ENCODE measurements at regions not wholly inside any gene's neighbourhood (a gene's known extent, or its start where the extent isn't known, plus 50 kb on each side); places are given as distances from the start of the nearest gene placed in this dataset.

GRCh38 chr5:173474881-173475287, 141.6 kb downstream of the BOD1 start:
- H4K91ac ChIP-seq (replicated peaks; ENCODE audit: insufficient read length, low read length), result no peak overlapping the region
- H3K23ac ChIP-seq (ENCODE audit: insufficient read length), result no peak overlapping the region
- H3K14ac ChIP-seq (ENCODE audit: insufficient read length), result no peak overlapping the region
- H2BK5ac ChIP-seq (ENCODE audit: low read depth, low read length), result no peak overlapping the region
- H3K4me2 ChIP-seq (ENCODE audit: insufficient read depth in 1 of 2, low read depth in 2 of 2, low read length in 2 of 2), result no peak overlapping the region
- no peak overlapping the region for H2BK20ac ChIP-seq (ENCODE audit: low read length)
- POLR2A ChIA-PET (ENCODE audit: partially characterized antibody), result interaction anchor here (0.9 kb wide), 1 partner anchor 64 kb away, joined by 3 read pairs; no protein-coding TSS in a partner anchor
- no peak for DNase-seq (ENCODE audit: low read depth in 1 of 2, low spot score in 2 of 2)
- 88% methylated on average over 5 of the region's 5 CpGs; no CpG with 5 or more reads in 1 of the 2 experiments for WGBS, 2 experiments (ENCODE audit: extremely low coverage in 1 of 2, insufficient coverage in 1 of 2, insufficient read length in 1 of 2, insufficient replicate concordance in 2 of 2, low coverage in 1 of 2, low lambda C conversion rate in 2 of 2, missing lambda C conversion rate in 1 of 2)
- CTCF ChIA-PET (ENCODE audit: partially characterized antibody), result interaction anchor here (1.3 to 2.0 kb wide), 3 partner anchors 10 to 107 kb away, joined by 4 to 7 read pairs (median 4); no protein-coding TSS in a partner anchor
- TF ChIP-seq SP2 (IDR thresholded peaks at IDR 0.05; ENCODE audit: low read length), result no peak
- H4K8ac ChIP-seq (ENCODE audit: extremely low read depth, insufficient read depth, low read length), result no peak overlapping the region
- no peak overlapping the region for H2AK5ac ChIP-seq (ENCODE audit: low read depth, low read length)
- no peak overlapping the region for H3K27ac ChIP-seq (ENCODE audit: low read depth, low read length)
- no peak for FAIRE-seq
- no peak overlapping the region for H3K18ac ChIP-seq (ENCODE audit: extremely low read depth, low read length)
- no peak overlapping the region for H4K5ac ChIP-seq (ENCODE audit: insufficient read length, low read depth, low read length)
- no peaks in the 10 kb centered on the region for H3K9me3 ChIP-seq (ENCODE audit: insufficient read depth in 2 of 2, low read depth in 1 of 2, low read length in 1 of 2)
- H3K4me3 ChIP-seq (ENCODE audit: extremely low read depth in 1 of 4, insufficient read depth in 2 of 4, low read depth in 3 of 4, low read length in 4 of 4), result no peak overlapping the region
- no peak overlapping the region for H2AFZ ChIP-seq (ENCODE audit: low read length)
- no peak overlapping the region for H3K56ac ChIP-seq (replicated peaks; ENCODE audit: insufficient read length, low read depth, low read length)
- H3K36me3 ChIP-seq (ENCODE audit: control insufficient read depth in 2 of 4, insufficient read depth in 4 of 4, low read length in 3 of 4), result no peaks in the 10 kb centered on the region
- H2BK12ac ChIP-seq (ENCODE audit: low read depth, low read length), result no peak overlapping the region
- no peaks in the 10 kb centered on the region for H3K27me3 ChIP-seq (replicated peaks in 1 of 4; ENCODE audit: control insufficient read depth in 3 of 4, extremely low read depth in 1 of 4, insufficient read depth in 3 of 4, low read length in 3 of 4)
- H2BK120ac ChIP-seq (replicated peaks; ENCODE audit: low read depth, low read length), result no peak overlapping the region
- no peak overlapping the region for H3K4ac ChIP-seq (replicated peaks; ENCODE audit: insufficient read length, low read depth, low read length)
- no peak overlapping the region for H3K9ac ChIP-seq (replicated peaks in 1 of 4; ENCODE audit: extremely low read depth in 1 of 4, low read depth in 3 of 4, low read length in 3 of 4)
- no peaks in the 10 kb centered on the region for H3K79me2 ChIP-seq (ENCODE audit: control insufficient read depth in 1 of 2, insufficient read depth in 2 of 2, low read length in 2 of 2)
- no peak overlapping the region for H2BK15ac ChIP-seq (ENCODE audit: low read length)
- H4K20me1 ChIP-seq (replicated peaks in 1 of 2; ENCODE audit: control insufficient read depth in 1 of 2, insufficient read depth in 2 of 2, low read length in 2 of 2), result no peaks in the 10 kb centered on the region
- H3K4me1 ChIP-seq (replicated peaks in 1 of 4; ENCODE audit: control insufficient read depth in 3 of 4, insufficient read depth in 4 of 4, low read length in 3 of 4), result no peaks in the 10 kb centered on the region
- no peaks in the 10 kb centered on the region for H3K23me2 ChIP-seq (ENCODE audit: low read depth, low read length)
- no peaks in the 10 kb centered on the region for H3K79me1 ChIP-seq (ENCODE audit: low read depth, low read length)

Data from H1 (cell line).